Glomerular endothelial cell (primary cell): ENCODE measurements at regions not wholly inside any gene's neighbourhood (a gene's known extent, or its start where the extent isn't known, plus 50 kb on each side); places are given as distances from the start of the nearest gene placed in this dataset.
"Not testable (repeated sequence)": the region's sequence is repeated elsewhere in the genome, so short reads cannot be mapped to it uniquely, and the experiment has no call there.

Source experiments
- DNase-seq: peaks from one replicate; pipeline ENCODE4 v3.0.0-alpha.2; 2011; ENCODE audit warnings: low read depth, low spot score; ENCODE audit errors: extremely low read depth

- DNase-seq = no peak
Observed at GRCh38 chrX:50967736-50968135, 57.2 kb downstream of the BMP15 start.

DNA sequence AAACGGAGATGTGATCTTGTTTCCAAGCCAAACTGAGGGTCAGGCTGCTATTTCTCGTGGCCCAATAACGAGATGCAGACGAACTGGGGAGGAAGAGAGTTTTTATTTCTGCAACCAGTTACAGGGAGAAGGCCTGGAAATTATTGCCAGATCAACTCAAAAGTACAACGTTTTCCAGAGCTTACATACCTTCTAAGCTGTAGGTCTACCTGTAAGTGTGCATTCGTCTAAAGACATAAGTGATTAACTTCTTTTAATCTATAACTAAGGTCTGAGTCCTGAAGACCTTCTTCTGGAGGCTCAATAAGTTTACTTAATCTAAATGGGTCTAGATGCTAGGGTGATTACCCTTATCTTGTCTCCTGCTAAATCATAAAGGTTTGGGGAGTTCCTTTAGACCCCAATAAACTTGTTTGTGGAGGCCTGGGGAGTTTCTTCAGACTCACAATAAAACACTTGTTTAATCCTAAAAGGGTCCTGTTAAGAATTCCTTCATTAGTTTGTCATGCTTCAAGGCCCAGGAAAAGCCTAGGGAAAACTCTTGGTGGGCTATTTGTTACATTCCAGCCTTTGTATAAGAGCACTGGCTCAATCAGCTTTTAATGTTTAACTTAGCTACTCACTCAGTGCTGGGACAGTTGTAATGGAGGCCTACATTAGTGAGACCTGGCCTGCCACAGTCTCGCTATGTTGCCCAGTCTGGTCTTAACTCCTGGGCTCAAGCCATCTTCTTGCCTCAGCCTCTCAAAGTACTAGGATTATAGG lies 58.5 kb downstream of the BMP15 start:
- DNase-seq = not testable (repeated sequence)

DNA sequence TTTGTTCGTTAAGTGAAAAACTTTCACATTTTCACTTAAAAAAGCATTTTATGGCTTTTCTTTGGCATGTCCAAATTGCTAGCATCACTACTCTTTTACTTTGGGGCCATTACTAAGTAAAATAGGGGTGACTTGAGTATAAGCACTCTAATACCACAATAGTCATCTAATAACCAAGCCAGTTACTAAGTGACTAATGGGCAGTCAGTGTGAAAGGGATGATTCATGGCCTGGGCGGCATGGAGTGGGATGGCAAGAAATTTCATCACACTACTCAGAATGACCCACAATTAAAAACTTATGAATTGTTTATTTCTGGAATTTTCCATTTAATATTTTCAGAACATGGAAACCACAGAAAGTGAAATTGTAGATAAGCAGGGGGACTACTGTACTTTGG lies 60.9 kb downstream of the BMP15 start:
- DNase-seq = no peak

GRCh38 chrX:50973199-50973598 lies 62.7 kb downstream of the BMP15 start:
- no peak for DNase-seq

DNA sequence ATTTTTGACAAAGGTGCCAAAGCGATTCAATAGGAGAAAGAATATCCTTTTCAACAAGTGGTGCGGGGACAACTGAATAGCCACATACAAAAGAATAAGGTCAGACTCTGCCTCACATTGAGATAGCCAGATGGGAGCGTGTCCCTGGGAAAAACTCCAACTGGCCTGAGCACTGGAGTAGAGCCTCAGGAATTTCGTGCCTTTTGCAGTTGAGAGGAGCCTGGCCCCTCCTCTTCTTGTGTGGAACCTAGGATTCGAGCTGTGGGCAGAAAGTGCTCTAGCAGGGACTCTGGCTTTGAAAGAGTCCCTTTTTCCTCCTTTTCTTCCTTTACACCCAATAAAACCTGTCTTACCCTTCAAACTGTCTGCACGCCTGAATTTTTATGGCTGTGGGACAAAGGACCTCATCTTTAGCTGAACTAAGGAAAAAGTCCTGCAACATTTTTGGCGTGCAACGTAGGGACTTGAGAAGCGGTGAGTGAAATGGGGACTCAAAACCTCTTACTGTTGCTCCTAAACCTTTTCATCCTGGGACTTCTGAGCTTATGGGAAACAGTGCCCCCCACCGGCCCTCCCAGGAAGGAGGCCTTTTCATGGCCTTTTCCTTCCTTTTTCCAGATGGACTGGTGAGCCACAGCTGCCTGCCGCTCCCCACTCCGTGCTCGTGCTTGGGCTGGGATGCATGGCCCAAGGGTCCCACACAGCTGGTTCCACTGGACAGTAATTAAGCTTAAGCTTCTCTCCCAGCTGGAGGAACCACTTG lies 68.6 kb downstream of the BMP15 start:
- no peak for DNase-seq

GRCh38 chrX:50980251-50980650 lies 69.7 kb downstream of the BMP15 start:
- no peak for DNase-seq

DNA sequence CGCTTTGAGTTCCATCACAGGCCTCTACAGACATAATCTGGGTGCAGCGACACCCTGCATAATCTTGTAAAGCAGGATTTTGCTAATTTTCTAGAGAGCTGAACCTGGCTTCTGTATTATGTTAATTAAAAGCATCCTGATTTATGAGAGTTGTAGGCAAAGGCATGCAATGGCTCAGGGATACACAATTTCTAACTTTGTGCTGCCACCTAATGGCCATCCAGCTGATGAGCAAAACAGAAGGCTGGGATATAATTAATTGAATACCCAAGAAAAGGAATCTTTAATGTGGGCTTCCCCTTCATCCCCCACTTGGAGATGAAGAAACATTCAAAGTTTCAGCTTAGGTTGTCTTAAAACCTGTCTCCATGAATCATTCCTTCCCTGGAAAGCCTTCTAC lies 78.1 kb downstream of the BMP15 start:
- DNase-seq = peak; percentile 12

DNA sequence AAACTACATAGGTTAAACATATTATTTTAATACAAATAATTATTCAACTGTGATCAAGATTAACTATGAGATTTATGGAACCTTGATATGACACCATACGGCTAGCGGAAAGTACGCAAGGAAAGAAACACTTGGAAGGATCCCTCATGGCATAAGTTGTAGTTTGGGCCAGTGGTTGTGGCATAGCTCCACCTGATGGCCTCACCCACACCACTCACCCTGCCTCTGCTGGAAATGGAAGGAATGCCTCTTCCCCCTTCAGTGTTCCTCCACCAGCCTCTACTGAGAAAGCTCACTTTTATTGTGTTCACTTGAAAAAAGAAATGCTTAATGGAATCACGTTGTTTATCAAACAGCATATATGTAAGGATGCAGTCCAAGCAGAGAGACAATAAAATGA lies 86.4 kb downstream of the BMP15 start:
- no peak for DNase-seq

- not testable (repeated sequence) for DNase-seq
Observed at GRCh38 chrX:51000384-51000783, 89.8 kb downstream of the BMP15 start.

GRCh38 chrX:51001733-51002632 lies 91.4 kb downstream of the BMP15 start:
- not testable (repeated sequence) for DNase-seq

DNA sequence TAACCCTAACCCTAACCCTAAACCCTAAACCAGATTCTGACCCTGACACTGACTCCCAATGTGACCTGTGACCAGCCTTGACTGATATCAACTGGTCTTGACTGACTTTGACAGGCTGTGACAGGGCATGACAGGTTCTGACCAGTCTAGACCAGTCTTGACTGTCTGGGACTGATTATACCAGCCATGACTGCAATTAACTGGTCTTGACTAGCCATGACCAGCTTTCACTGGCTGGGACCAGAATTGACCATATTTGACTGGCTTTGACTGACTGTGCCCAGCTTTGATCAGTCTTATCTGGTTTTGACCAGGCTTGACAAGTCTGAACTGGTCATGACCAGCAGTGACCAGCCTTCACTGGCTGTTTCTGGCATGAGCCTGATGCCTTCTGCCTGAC lies 95.5 kb downstream of the BMP15 start:
- DNase-seq = no peak

DNA sequence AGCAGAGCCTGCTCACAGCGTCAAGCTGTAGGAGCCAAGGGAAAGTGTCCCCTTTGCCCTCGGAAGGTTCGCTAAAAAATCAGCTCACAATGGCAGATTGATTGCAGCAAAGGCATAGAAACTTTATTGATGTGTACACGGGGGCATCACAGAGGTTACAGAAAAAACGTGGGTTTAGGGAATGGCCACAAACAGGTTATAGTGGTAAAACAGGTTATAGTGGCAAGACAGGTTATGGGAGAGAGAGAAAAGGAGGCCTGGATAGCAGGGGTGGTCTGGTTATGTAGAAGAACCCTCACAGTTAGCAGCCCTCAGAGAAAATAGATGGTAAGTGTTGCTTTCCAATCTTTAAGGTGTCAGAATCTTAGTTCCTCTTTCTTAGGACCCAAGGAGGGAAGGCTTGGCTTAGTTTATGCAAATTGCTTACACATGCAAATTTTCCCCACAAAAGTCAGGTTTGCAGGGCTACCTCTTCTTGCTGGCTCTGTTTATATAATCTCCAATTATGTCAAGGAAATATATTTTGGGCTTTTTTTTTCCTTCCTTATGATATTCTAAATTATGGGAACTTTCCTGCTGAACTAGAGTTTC lies 113.7 kb downstream of the BMP15 start:
- no peak for DNase-seq

DNA sequence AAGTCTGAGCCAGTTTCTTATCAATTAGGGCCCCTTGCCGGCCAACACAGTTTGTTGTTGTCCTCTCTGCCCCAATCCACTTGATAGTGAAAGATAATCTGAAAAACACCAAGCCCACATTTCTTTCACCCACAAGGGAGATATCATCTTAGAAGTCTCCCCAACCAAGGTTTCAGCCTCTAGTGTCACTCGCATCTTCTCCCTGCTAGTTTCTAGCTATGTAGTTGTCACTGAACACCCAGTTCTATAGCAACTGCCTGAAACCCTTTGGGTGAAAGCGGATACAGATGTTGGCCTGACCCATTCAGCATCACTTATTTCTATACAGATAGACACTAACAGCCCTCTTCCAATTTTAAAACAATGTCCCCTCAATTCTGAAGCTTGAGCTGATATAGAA lies 116.3 kb downstream of the BMP15 start:
- no peak for DNase-seq

- DNase-seq = no peak
Observed at GRCh38 chrX:51035746-51036145, 125.2 kb downstream of the BMP15 start.

DNA sequence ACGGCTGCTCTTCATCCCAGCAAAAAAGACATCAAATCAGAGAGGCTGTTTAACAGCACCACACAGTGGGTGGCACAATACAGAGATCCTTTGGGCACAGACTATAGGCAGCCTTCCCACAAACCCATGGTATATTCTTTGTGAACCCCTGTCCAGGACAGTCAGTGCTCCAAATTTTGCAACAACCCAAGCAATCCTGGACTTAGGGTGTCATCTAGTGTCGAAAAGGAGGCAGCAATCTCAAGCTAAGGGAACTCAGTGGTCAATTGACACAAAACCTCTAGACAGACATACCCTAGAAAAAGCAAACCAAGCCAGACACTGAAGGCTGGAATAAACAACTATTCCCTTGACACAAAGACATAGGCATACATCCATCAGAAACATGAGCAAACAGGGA lies 137.4 kb downstream of the BMP15 start:
- no peak for DNase-seq

GRCh38 chrX:51053741-51054140 lies 143.2 kb downstream of the BMP15 start:
- no peak for DNase-seq

GRCh38 chrX:51098046-51098445 lies 187.5 kb downstream of the BMP15 start:
- DNase-seq = no peak

GRCh38 chrX:51119058-51119926 lies 208.8 kb downstream of the BMP15 start:
- not testable (repeated sequence) for DNase-seq

DNA sequence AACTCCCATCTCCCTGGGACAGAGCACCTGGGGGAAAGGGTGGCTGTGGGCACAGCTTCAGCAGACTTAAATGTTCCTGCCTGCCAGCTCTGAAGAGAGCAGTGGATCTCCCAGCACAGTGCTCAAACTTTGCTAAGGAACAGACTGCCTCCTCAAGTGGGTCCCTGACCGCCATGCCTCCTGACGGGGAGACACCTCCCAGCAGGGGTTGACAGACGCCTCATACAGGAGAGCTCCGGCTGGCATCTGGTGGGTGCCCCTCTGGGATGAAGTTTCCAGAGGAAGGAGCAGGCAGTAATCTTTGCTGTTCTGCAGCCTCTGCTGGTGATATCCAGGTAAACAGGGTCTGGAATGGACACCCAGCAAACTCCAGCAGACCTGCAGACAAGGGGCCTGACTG lies 206.9 kb upstream of the NUDT10 start:
- not testable (repeated sequence) for DNase-seq
